HCT116 (cell line): ENCODE measurements at regions not wholly inside any gene's neighbourhood (a gene's known extent, or its start where the extent isn't known, plus 50 kb on each side); places are given as distances from the start of the nearest gene placed in this dataset.

Experiments
- ATAC-seq: fragments of 200-7000 bp; cut with Tn5 transposase; 2 replicates; pipeline ENCODE4 v1.9.1; 2020; ENCODE audit warnings: mild to moderate bottlenecking, moderate library complexity
- BruUV-seq: library from RNA; stranded (reverse); fragments of 400-500 nt; replicated peaks from 2 replicates; lab custom pipeline; 2021; lab: Mats Ljungman, UMichigan
- CTCF ChIA-PET: fragments of 300-600 bp; sonication (Branson Sonifier 250); formaldehyde crosslinking; loops from one replicate; lab custom pipeline; 2021; ENCODE audit warnings: antibody characterized with exemption; lab: Charles Lee
- POLR2A ChIA-PET: fragments of 300-600, 350-600 bp; sonication (Branson Sonifier 250); formaldehyde crosslinking; loops from one replicate; lab custom pipeline; 2021; ENCODE audit warnings: antibody characterized with exemption; lab: Charles Lee
- RAD21 ChIA-PET, 2 experiments: fragments of 300-600 bp; sonication (Branson Sonifier 250); formaldehyde crosslinking; loops; one replicate each; lab custom pipeline; 2023; ENCODE audit warnings: low total read pairs in 2 of 2; ENCODE audit not compliant: uncharacterized antibody in 2 of 2, unreplicated experiment in 2 of 2, low non-redundant PET in 1 of 2; lab: Charles Lee
- DNase-seq: peaks from one replicate; pipeline ENCODE4 v3.0.0-alpha.2; 2010; ENCODE audit warnings: low read depth, low spot score
- H2AFZ ChIP-seq: fragments of 200-600 bp; shearing (Covaris generic), sonication (generic); 2 replicates; pipeline ENCODE4 v1.6.1; 2017; ENCODE audit warnings: low read depth, mixed run types, mixed read lengths, antibody characterized with exemption, low read length; ENCODE audit not compliant: poor library complexity, severe bottlenecking
- H3K27ac ChIP-seq: 2 replicates; pipeline ENCODE4 v1.5.1; 2012; ENCODE audit warnings: low read depth, low read length
- H3K27me3 ChIP-seq: fragments of 200-600 bp; sonication (generic); 2 replicates; pipeline ENCODE4 v1.6.1; 2016; ENCODE audit warnings: mixed run types, low read length, mixed read lengths; ENCODE audit not compliant: insufficient read depth
- H3K36me3 ChIP-seq, 2 experiments: fragments of 200-500 bp in 1 of 2; fragments of 200-600 bp in 1 of 2; sonication (Bioruptor generic) in 1 of 2; sonication (generic) in 1 of 2; 2 replicates each; pipeline versions ENCODE4 v1.5.1 to v1.6.1; 2014 to 2016; ENCODE audit warnings: low read length in 2 of 2, inconsistent platforms in 1 of 2, mixed read lengths in 1 of 2, mixed run types in 1 of 2; ENCODE audit not compliant: insufficient read depth in 2 of 2, control insufficient read depth in 1 of 2
- H3K4me1 ChIP-seq, 2 experiments: fragments of 200-600 bp in 1 of 2; sonication (generic) in 1 of 2; 2 replicates each; pipeline versions ENCODE4 v1.5.1 to v1.6.1; 2012 to 2017; ENCODE audit warnings: low read length in 2 of 2, inconsistent platforms in 1 of 2, mild to moderate bottlenecking in 1 of 2, mixed read lengths in 1 of 2, mixed run types in 1 of 2, moderate library complexity in 1 of 2; ENCODE audit not compliant: insufficient read depth in 2 of 2, control insufficient read depth in 1 of 2
- H3K4me2 ChIP-seq: fragments of 200-600 bp; sonication (generic); 2 replicates; pipeline ENCODE4 v1.6.1; 2017; ENCODE audit warnings: mixed run types, low read length, mixed read lengths
- H3K4me3 ChIP-seq, 2 experiments: fragments of 200-600 bp in 1 of 2; sonication (generic) in 1 of 2; replicated peaks in 1 of 2; 2 replicates each; pipeline ENCODE4 v1.5.1; 2011 to 2016; ENCODE audit warnings: low read length in 2 of 2, control low read depth in 1 of 2, low read depth in 1 of 2, mild to moderate bottlenecking in 1 of 2, mixed read lengths in 1 of 2, mixed run types in 1 of 2
- H3K79me2 ChIP-seq: fragments of 200-600 bp; sonication (generic); 2 replicates; pipeline ENCODE4 v1.6.1; 2017; ENCODE audit warnings: mild to moderate bottlenecking, mixed run types, low read length, moderate library complexity, mixed read lengths; ENCODE audit not compliant: insufficient read depth
- H3K9ac ChIP-seq: fragments of 200-600 bp; sonication (generic); 2 replicates; pipeline ENCODE4 v1.6.1; 2016; ENCODE audit warnings: low read length, mixed read lengths
- H3K9me2 ChIP-seq: fragments of 200-600 bp; sonication (generic), shearing (Covaris generic); 2 replicates; pipeline ENCODE4 v1.6.1; 2017; ENCODE audit warnings: mixed run types, mild to moderate bottlenecking, moderate library complexity; ENCODE audit not compliant: insufficient read depth
- H3K9me3 ChIP-seq, 2 experiments: fragments of 200-500 bp in 1 of 2; fragments of 200-600 bp in 1 of 2; sonication (Bioruptor generic) in 1 of 2; sonication (generic) in 1 of 2; 2 replicates each; pipeline ENCODE4 v1.6.1; 2014 to 2017; ENCODE audit warnings: low read length in 2 of 2, mixed read lengths in 2 of 2, inconsistent platforms in 1 of 2, low read depth in 1 of 2, mild to moderate bottlenecking in 1 of 2, mixed run types in 1 of 2, moderate library complexity in 1 of 2; ENCODE audit not compliant: control insufficient read depth in 1 of 2, insufficient read depth in 1 of 2
- H4K20me1 ChIP-seq: fragments of 200-600 bp; sonication (generic), shearing (Covaris generic); 2 replicates; pipeline ENCODE4 v1.6.1; 2017; ENCODE audit warnings: mixed run types, mild to moderate bottlenecking, moderate library complexity; ENCODE audit not compliant: insufficient read depth
- CBX3 ChIP-seq: IDR thresholded peaks from 2 replicates; pipeline ENCODE4 v1.6.1; 2012; ENCODE audit warnings: low read depth
- EGR1 ChIP-seq: IDR thresholded peaks from 2 replicates; pipeline ENCODE4 v1.6.1; 2012; ENCODE audit warnings: low read depth
- ELF1 ChIP-seq: IDR thresholded peaks from 2 replicates; pipeline ENCODE4 v1.6.1; 2012; ENCODE audit warnings: low read depth, borderline replicate concordance
- EZH2 ChIP-seq: fragments of 200-600 bp; sonication (generic); IDR thresholded peaks from 2 replicates; pipeline ENCODE4 v1.6.1; 2017; ENCODE audit warnings: antibody characterized with exemption, mixed run types
- FOSL1 ChIP-seq: IDR thresholded peaks from 2 replicates; pipeline ENCODE4 v1.6.1; 2012; ENCODE audit warnings: low read depth
- JUND ChIP-seq: IDR thresholded peaks from 2 replicates; pipeline ENCODE4 v1.6.1; 2012
- SIN3A ChIP-seq: IDR thresholded peaks from 2 replicates; pipeline ENCODE4 v1.6.1; 2012; ENCODE audit warnings: low read depth
- SP1 ChIP-seq: IDR thresholded peaks from 2 replicates; pipeline ENCODE4 v1.6.1; 2012; ENCODE audit warnings: low read depth
- SRF ChIP-seq: IDR thresholded peaks from 2 replicates; pipeline ENCODE4 v1.6.1; 2012; ENCODE audit warnings: low read depth
- ZFX ChIP-seq: fragments of 450-650 bp; IDR thresholded peaks from 2 replicates; pipeline ENCODE4 v1.6.1; 2017
- ZNF274 ChIP-seq: fragments of 200-500 bp; sonication (Bioruptor generic); IDR thresholded peaks from 2 replicates; pipeline ENCODE4 v1.6.1; 2014; ENCODE audit warnings: mild to moderate bottlenecking, low read depth, low read length, inconsistent platforms
- intact Hi-C: fragments of 100-400 bp; cut with micrococcal nuclease; formaldehyde crosslinking; loops from 2 replicates; pipeline ENCODE4 v1.10.0; 2022
- TF ChIP-seq, protein P1 (sequence below): IDR thresholded peaks from 2 replicates; pipeline ENCODE4 v1.6.1; 2011; ENCODE audit warnings: mild to moderate bottlenecking, low read length, moderate library complexity; ENCODE audit not compliant: insufficient replicate concordance; ENCODE audit errors: extremely low read depth
- TF ChIP-seq, protein P2 (sequence below), 3 experiments: fragments of 200-600 bp in 1 of 3; sonication (generic) in 1 of 3; IDR thresholded peaks in 2 of 3; conservative IDR thresholded peaks in 1 of 3; 2 replicates each; pipeline ENCODE4 v1.5.1; 2012 to 2017; ENCODE audit warnings: low read depth in 2 of 3, low read length in 2 of 3, antibody characterized with exemption in 1 of 3, borderline replicate concordance in 1 of 3, control low read depth in 1 of 3, mild to moderate bottlenecking in 1 of 3, mixed read lengths in 1 of 3, mixed run types in 1 of 3, moderate library complexity in 1 of 3; ENCODE audit not compliant: insufficient read depth in 1 of 3
- TF ChIP-seq, protein P3 (sequence below): IDR thresholded peaks from 2 replicates; pipeline ENCODE4 v1.6.1; 2012

DNA sequence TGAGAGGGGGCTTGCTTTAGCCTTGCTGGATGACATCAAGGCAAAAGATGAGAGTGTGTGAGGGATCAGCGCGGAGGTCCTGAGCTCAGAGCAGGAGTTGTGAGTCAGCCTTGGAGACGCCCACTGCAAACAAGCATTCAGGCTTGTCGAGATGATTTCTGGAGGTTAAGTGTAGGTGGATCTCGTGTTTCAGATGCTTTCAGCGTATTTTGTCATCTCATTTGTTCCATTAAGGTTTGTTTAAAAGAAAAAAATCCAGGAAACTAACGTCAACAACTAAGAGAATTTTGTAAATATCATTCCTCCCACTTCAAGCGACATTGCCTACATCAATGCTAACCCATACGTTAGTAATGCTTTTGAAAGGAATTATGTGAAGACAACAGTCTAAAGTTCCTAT, 715.4 kb upstream of the NRP1 start:
- no peaks in the 10 kb centered on the region for H3K36me3 ChIP-seq
- H2AFZ ChIP-seq: no peak overlapping the region
- RAD21 ChIA-PET: no interaction called here

More for the DNA sequence above, 715.4 kb upstream of the NRP1 start:
- Histone ChIP-seq H3K79me2 (no peaks in the 10 kb centered on the region), H3K4me1 (no peaks in the 10 kb centered on the region), H3K4me3 (no peak overlapping the region), H4K20me1 (no peaks in the 10 kb centered on the region), H3K9me2 (no peaks in the 10 kb centered on the region), H3K9me3 (no peaks in the 10 kb centered on the region), H3K27me3 (peaks cover 3% of the 10 kb centered on the region; the same call in 1 of the 2 replicates), H3K9ac (no peak overlapping the region), H3K27ac (no peak overlapping the region), H3K4me2 (no peak overlapping the region)
- no peak for TF ChIP-seq ZNF274
- TF ChIP-seq SRF: no peak
- no peak for TF ChIP-seq JUND
- no peak for TF ChIP-seq ZFX
- no peak for TF ChIP-seq SIN3A
- no peak for TF ChIP-seq EZH2
- TF ChIP-seq EGR1: no peak
- TF ChIP-seq CBX3: no peak
- TF ChIP-seq, protein P1, sequence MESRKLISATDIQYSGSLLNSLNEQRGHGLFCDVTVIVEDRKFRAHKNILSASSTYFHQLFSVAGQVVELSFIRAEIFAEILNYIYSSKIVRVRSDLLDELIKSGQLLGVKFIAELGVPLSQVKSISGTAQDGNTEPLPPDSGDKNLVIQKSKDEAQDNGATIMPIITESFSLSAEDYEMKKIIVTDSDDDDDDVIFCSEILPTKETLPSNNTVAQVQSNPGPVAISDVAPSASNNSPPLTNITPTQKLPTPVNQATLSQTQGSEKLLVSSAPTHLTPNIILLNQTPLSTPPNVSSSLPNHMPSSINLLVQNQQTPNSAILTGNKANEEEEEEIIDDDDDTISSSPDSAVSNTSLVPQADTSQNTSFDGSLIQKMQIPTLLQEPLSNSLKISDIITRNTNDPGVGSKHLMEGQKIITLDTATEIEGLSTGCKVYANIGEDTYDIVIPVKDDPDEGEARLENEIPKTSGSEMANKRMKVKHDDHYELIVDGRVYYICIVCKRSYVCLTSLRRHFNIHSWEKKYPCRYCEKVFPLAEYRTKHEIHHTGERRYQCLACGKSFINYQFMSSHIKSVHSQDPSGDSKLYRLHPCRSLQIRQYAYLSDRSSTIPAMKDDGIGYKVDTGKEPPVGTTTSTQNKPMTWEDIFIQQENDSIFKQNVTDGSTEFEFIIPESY: no peak
- TF ChIP-seq ELF1: no peak
- TF ChIP-seq, protein P2, sequence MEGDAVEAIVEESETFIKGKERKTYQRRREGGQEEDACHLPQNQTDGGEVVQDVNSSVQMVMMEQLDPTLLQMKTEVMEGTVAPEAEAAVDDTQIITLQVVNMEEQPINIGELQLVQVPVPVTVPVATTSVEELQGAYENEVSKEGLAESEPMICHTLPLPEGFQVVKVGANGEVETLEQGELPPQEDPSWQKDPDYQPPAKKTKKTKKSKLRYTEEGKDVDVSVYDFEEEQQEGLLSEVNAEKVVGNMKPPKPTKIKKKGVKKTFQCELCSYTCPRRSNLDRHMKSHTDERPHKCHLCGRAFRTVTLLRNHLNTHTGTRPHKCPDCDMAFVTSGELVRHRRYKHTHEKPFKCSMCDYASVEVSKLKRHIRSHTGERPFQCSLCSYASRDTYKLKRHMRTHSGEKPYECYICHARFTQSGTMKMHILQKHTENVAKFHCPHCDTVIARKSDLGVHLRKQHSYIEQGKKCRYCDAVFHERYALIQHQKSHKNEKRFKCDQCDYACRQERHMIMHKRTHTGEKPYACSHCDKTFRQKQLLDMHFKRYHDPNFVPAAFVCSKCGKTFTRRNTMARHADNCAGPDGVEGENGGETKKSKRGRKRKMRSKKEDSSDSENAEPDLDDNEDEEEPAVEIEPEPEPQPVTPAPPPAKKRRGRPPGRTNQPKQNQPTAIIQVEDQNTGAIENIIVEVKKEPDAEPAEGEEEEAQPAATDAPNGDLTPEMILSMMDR (IDR thresholded peaks at IDR 0.05 in 2 of 3, conservative IDR thresholded peaks at IDR 0.05 in 1 of 3; ENCODE audit: borderline replicate concordance in 1 of 3, insufficient read depth in 1 of 3, low read depth in 2 of 3, low read length in 2 of 3): no peak
- no peak for TF ChIP-seq SP1
- TF ChIP-seq FOSL1: no peak
- TF ChIP-seq, protein P3, sequence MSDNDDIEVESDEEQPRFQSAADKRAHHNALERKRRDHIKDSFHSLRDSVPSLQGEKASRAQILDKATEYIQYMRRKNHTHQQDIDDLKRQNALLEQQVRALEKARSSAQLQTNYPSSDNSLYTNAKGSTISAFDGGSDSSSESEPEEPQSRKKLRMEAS: no peak
- ChIA-PET POLR2A (no interaction called here), CTCF (no interaction called here)
- DNase-seq (no peak), ATAC-seq (no peak)
- intact Hi-C loops: no loop called here
- no TSS peak for BruUV-seq
